ENCODE measurements at regions not wholly inside any gene's neighbourhood (a gene's known extent, or its start where the extent isn't known, plus 50 kb on each side); places are given as distances from the start of the nearest gene placed in this dataset.

- Histone ChIP-seq H3K36me3 (no peaks in the 10 kb centered on the region), H3K4me3 (no peak overlapping the region), H3K4me1 (no peaks in the 10 kb centered on the region), H3K27me3 (ENCODE audit: low read depth) (no peaks in the 10 kb centered on the region), H3K9me3 (no peaks in the 10 kb centered on the region), H3K27ac (no peak overlapping the region)
- DNase-seq (no peak), ATAC-seq (no peak)
- intact Hi-C loops (cut with DNase I) = no loop called here
- no peak for TF ChIP-seq CTCF (IDR thresholded peaks at IDR 0.05)
Observed at GRCh38 chr2:204356151-204356641, 189.1 kb upstream of the PARD3B start.

GRCh38 chr2:204357286-204357685 is 188.0 kb upstream of the PARD3B start:
- TF ChIP-seq CTCF (IDR thresholded peaks at IDR 0.05) = no peak
- Histone ChIP-seq H3K4me3 (no peak overlapping the region), H3K27ac (no peak overlapping the region), H3K4me1 (no peaks in the 10 kb centered on the region), H3K36me3 (no peaks in the 10 kb centered on the region), H3K27me3 (ENCODE audit: low read depth) (no peaks in the 10 kb centered on the region), H3K9me3 (no peaks in the 10 kb centered on the region)
- intact Hi-C loops (cut with DNase I) = no loop called here
- no peak for ATAC-seq
- DNase-seq = no peak

- ATAC-seq (no peak), DNase-seq (no peak)
- Histone ChIP-seq H3K4me1 (no peaks in the 10 kb centered on the region), H3K4me3 (no peak overlapping the region), H3K9me3 (no peaks in the 10 kb centered on the region), H3K36me3 (no peaks in the 10 kb centered on the region), H3K27me3 (ENCODE audit: low read depth) (no peaks in the 10 kb centered on the region), H3K27ac (no peak overlapping the region)
- TF ChIP-seq CTCF (IDR thresholded peaks at IDR 0.05) = no peak
- intact Hi-C loops (cut with DNase I) = no loop called here
Observed at GRCh38 chr2:204359076-204359475, 186.2 kb upstream of the PARD3B start.

GRCh38 chr2:204360218-204361007 is 184.9 kb upstream of the PARD3B start:
- no peaks in the 10 kb centered on the region for H3K9me3 ChIP-seq
- ATAC-seq (no peak), DNase-seq (no peak)
- no peaks in the 10 kb centered on the region for H3K4me1 ChIP-seq
- H3K36me3 ChIP-seq = no peaks in the 10 kb centered on the region
- H3K27me3 ChIP-seq (ENCODE audit: low read depth) = no peaks in the 10 kb centered on the region
- H3K27ac ChIP-seq = no peak overlapping the region
- TF ChIP-seq CTCF (IDR thresholded peaks at IDR 0.05) = no peak
- H3K4me3 ChIP-seq = no peak overlapping the region
- intact Hi-C loops (cut with DNase I) = no loop called here

GRCh38 chr2:204361738-204362137 is 183.5 kb upstream of the PARD3B start:
- no peaks in the 10 kb centered on the region for H3K36me3 ChIP-seq
- no peak overlapping the region for H3K27ac ChIP-seq
- intact Hi-C loops (cut with DNase I) = no loop called here
- no peaks in the 10 kb centered on the region for H3K27me3 ChIP-seq (ENCODE audit: low read depth)
- no peak for TF ChIP-seq CTCF (IDR thresholded peaks at IDR 0.05)
- no peak for ATAC-seq
- no peak overlapping the region for H3K4me3 ChIP-seq
- no peak for DNase-seq
- H3K4me1 ChIP-seq = no peaks in the 10 kb centered on the region
- H3K9me3 ChIP-seq = no peaks in the 10 kb centered on the region
